ENCODE measurements at regions not wholly inside any gene's neighbourhood (a gene's known extent, or its start where the extent isn't known, plus 50 kb on each side); places are given as distances from the start of the nearest gene placed in this dataset.

- ATAC-seq (ENCODE audit: insufficient number of reproducible peaks, low FRiP score, low read depth), result no peak
- Histone ChIP-seq H3K27ac (no peak overlapping the region), H3K4me3 (no peak overlapping the region), H3K27me3 (replicated peaks; ENCODE audit: insufficient read depth) (no peaks in the 10 kb centered on the region), H3K36me3 (no peaks in the 10 kb centered on the region), H3K9me3 (no peaks in the 10 kb centered on the region), H3K4me1 (ENCODE audit: control insufficient read depth in 1 of 2, low read depth in 2 of 2) (no peaks in the 10 kb centered on the region)
- no peak for TF ChIP-seq CTCF (IDR thresholded peaks at IDR 0.05)
- no peak for DNase-seq (ENCODE audit: low spot score)
These were observed 164.2 kb downstream of the CCER1 start for GRCh38 chr12:90790747-90791146.

- no peak for DNase-seq (ENCODE audit: low spot score)
- H3K36me3 ChIP-seq, result no peaks in the 10 kb centered on the region
- H3K27me3 ChIP-seq (replicated peaks; ENCODE audit: insufficient read depth), result no peaks in the 10 kb centered on the region
These were observed 181.5 kb downstream of the CCER1 start for GRCh38 chr12:90773491-90773890.

GRCh38 chr12:90770861-90771260, 184.1 kb downstream of the CCER1 start:
- H3K27ac ChIP-seq, result no peak overlapping the region
- no peaks in the 10 kb centered on the region for H3K4me1 ChIP-seq (ENCODE audit: control insufficient read depth in 1 of 2, low read depth in 2 of 2)
- no peaks in the 10 kb centered on the region for H3K9me3 ChIP-seq
- TF ChIP-seq CTCF (IDR thresholded peaks at IDR 0.05), result no peak
- ATAC-seq (ENCODE audit: insufficient number of reproducible peaks, low FRiP score, low read depth) (no peak), DNase-seq (ENCODE audit: low spot score) (no peak)
- no peaks in the 10 kb centered on the region for H3K27me3 ChIP-seq (replicated peaks; ENCODE audit: insufficient read depth)
- H3K36me3 ChIP-seq, result no peaks in the 10 kb centered on the region
- H3K4me3 ChIP-seq, result no peak overlapping the region

More at GRCh38 chr12:90773491-90773890, 181.5 kb downstream of the CCER1 start:
- Histone ChIP-seq H3K27ac (no peak overlapping the region), H3K4me1 (ENCODE audit: control insufficient read depth in 1 of 2, low read depth in 2 of 2) (no peaks in the 10 kb centered on the region), H3K9me3 (no peaks in the 10 kb centered on the region), H3K4me3 (no peak overlapping the region)
- ATAC-seq (ENCODE audit: insufficient number of reproducible peaks, low FRiP score, low read depth), result no peak
- TF ChIP-seq CTCF (IDR thresholded peaks at IDR 0.05), result no peak

GRCh38 chr12:90757957-90758356, 197.0 kb downstream of the CCER1 start:
- H3K4me1 ChIP-seq (ENCODE audit: control insufficient read depth in 1 of 2, low read depth in 2 of 2), result no peaks in the 10 kb centered on the region
- H3K27me3 ChIP-seq (replicated peaks; ENCODE audit: insufficient read depth), result no peaks in the 10 kb centered on the region
- TF ChIP-seq CTCF (IDR thresholded peaks at IDR 0.05), result no peak
- H3K9me3 ChIP-seq, result no peaks in the 10 kb centered on the region
- no peak for DNase-seq (ENCODE audit: low spot score)
- no peaks in the 10 kb centered on the region for H3K36me3 ChIP-seq
- no peak overlapping the region for H3K27ac ChIP-seq
- no peak for ATAC-seq (ENCODE audit: insufficient number of reproducible peaks, low FRiP score, low read depth)
- no peak overlapping the region for H3K4me3 ChIP-seq

GRCh38 chr12:90745211-90745610, 209.8 kb downstream of the CCER1 start:
- DNase-seq (ENCODE audit: low spot score) (no peak), ATAC-seq (ENCODE audit: insufficient number of reproducible peaks, low FRiP score, low read depth) (no peak)
- Histone ChIP-seq H3K9me3 (no peaks in the 10 kb centered on the region), H3K36me3 (no peaks in the 10 kb centered on the region), H3K4me3 (no peak overlapping the region), H3K4me1 (ENCODE audit: control insufficient read depth in 1 of 2, low read depth in 2 of 2) (no peaks in the 10 kb centered on the region), H3K27me3 (replicated peaks; ENCODE audit: insufficient read depth) (no peaks in the 10 kb centered on the region), H3K27ac (no peak overlapping the region)
- TF ChIP-seq CTCF (IDR thresholded peaks at IDR 0.05), result no peak
